Kidney epithelial cell (primary cell): ENCODE measurements at regions not wholly inside any gene's neighbourhood (a gene's known extent, or its start where the extent isn't known, plus 50 kb on each side); places are given as distances from the start of the nearest gene placed in this dataset.
"Not testable (repeated sequence)": the region's sequence is repeated elsewhere in the genome, so short reads cannot be mapped to it uniquely, and the experiment has no call there.

Experiments used
- DNase-seq: peaks from one replicate; pipeline ENCODE4 v3.0.0-alpha.2; 2010; ENCODE audit warnings: low read depth
- H3K27me3 ChIP-seq: 2 replicates; pipeline ENCODE4 v1.6.0; 2011; ENCODE audit warnings: low read length; ENCODE audit not compliant: control insufficient read depth, insufficient read depth
- H3K36me3 ChIP-seq: 2 replicates; pipeline ENCODE4 v1.5.1; 2011; ENCODE audit warnings: low read length; ENCODE audit not compliant: control insufficient read depth, insufficient read depth
- H3K4me3 ChIP-seq: 2 replicates; pipeline ENCODE4 v1.5.1; 2011; ENCODE audit warnings: low read depth, mild to moderate bottlenecking, control low read depth, low read length
- TF ChIP-seq, protein P1 (sequence below): IDR thresholded peaks from 2 replicates; pipeline ENCODE4 v1.5.1; 2011; ENCODE audit warnings: mild to moderate bottlenecking, moderate library complexity, low read length, control low read depth, inconsistent platforms; ENCODE audit not compliant: insufficient read depth, poor library complexity, severe bottlenecking

DNA sequence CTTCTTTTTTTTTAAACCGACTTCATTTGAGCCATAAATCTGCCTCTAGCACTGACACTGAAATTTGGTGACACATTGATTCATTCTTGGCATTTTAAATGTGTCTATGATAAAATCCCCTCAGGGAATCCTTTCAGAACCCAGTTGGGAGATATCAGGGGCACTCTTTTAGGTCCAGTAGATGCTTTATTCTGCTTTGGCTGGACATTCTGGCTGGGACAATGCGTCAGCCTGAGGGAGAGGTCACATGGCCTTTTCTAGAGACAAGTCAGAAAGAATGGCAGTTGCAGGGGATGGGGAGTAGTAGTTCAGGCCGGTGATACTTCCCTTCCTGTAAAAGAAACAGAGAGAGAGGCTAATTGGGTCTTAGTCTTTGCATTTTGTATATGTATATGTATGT is 63.1 kb downstream of the TRIM43 start:
- not testable (repeated sequence) for H3K36me3 ChIP-seq, H3K4me3 ChIP-seq, DNase-seq, H3K27me3 ChIP-seq

DNA sequence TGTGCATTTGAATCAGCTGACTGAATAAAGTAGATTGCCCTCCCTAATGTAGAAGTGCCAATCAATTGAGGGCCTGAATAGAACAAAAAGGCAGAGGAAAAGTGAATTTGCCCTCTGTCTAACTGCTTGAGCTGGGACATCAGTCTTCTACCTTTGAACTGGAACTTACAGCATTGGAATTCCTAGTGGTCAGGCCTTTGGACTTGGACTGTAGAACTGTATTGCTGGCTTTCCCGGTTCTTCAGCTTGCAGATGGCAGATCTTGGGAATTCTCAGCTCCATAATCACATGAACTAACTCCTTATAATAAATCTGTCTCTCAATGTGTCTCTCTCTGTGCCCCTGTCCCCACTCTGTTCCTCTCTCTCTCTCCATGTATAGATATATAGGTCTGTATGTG is 64.8 kb downstream of the TRIM43 start:
- H3K36me3 ChIP-seq, H3K4me3 ChIP-seq, H3K27me3 ChIP-seq, DNase-seq: not testable (repeated sequence)

DNA sequence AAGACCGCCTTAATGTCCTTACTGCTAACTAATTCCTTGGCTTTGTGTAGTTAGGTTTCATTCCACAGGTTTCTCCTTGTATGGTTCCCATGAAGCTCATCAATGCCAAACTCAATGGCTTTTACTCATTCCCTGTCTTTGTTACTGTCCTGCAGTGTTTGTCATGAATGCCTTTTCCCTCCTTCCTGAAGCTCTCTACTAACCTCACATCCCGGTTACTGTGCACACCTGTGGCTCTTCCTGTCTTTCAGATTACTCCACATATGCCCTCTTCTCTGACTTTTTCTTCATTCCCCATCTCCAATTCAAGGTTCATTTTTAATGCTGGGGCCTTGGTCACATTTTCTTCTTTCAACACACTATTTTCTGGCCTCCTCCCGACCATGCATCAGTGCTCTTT is 66.1 kb downstream of the TRIM43 start:
- H3K27me3 ChIP-seq, H3K4me3 ChIP-seq, DNase-seq, H3K36me3 ChIP-seq: not testable (repeated sequence)

DNA sequence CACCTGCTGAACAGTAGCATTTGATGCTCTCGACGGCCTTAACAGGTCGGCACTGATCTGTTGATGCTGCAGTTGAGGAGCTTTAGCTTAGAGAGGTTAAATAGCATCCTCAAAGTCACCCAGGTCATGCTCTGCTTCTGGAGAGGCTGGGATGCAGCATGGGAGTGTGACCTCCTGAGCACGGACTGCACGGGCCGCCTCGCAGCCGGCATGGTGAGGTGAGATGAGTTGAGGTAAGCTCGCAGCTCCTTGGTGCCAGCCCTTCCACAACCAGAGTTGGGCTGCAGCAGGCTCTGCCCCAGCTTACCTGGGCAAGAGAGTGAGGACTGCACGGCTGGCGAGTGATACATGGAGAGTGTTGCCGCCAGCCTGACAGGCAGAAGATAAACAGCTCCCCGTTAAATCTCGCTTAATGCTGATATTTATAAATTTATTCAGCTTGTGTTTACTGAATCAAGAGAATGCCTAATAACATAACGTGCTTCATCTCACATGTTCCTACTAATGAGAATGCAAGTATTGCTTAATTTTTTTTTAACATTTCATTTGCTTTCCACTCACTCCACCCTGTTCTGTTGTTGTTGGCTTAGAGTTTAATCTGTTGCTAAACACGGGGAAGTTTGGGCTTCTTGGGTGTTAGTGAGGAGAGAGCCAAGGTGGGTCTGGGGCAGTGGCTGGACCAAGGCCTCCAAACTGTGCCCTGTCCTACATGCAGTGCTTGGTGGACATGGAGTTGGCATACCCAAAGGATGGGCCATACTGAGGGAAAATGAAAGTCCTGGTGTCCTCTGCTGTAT is 69.2 kb downstream of the TRIM43 start:
- H3K4me3 ChIP-seq, DNase-seq, H3K36me3 ChIP-seq, H3K27me3 ChIP-seq: not testable (repeated sequence)

DNA sequence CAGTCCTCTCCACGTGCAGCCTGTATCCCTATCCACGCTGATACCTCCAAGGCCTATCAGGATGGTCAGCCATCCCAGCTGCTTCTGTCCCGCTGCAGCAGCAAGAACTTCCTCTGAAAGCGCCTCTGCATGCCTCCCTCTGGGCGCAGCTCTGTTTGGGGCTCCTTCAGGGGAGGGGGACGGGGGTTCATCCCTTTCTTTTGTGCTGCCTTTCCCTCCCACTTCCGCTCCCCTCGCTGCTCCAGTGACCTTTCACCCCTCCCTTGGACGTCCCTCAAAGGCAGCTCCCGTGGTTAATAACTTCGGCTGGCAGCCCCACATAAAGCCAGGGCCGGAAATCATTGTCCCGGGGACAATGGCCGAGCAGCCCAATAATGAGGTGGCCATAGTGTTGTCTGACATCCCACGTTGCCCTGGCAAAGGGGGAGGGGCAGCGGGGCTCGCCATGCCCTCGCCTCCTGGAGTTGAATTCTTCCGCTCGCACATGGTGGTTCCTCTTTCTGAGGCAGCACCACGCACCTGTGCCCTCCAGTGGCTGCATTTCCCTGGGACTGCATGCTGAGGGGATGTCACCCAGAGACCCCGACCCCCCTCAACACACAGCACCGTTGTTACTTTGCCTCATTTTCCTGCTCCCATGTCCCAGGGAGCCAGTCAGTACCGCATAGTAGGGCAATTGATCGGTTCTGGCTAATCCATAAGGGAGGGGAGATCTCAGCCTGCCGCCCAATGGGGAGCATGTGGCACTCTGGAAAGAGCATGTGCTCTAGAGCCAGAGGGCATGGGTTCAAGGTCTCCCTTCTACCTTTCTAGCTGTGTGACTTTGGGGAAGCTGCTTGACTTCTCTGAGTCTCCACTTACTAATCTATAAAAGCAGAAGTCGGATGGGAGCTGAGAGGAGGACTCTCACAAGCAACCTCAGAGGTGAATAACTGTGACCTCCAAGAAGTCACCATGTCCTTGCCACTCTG is 72.0 kb downstream of the TRIM43 start:
- not testable (repeated sequence) for H3K4me3 ChIP-seq, DNase-seq, H3K36me3 ChIP-seq, H3K27me3 ChIP-seq

DNA sequence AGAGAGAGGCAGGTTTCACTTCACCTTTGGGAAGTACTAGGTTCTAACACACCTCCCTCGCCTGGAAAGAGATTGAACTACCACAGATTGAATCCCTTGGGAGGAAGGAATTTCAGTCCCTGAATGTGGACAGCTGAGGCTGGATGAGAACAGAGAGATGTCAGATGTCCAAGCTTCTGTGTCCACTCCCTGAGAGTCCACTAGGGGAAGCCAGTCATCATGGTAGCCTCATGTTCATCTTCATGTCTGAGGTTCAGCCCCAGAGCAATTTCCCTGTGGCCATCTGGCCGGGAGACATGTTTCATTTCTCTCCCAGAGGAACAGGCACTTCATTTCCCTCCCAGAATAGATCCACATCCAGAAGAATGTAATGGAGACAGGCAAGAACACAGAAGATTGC is 74.8 kb downstream of the TRIM43 start:
- not testable (repeated sequence) for H3K36me3 ChIP-seq, H3K27me3 ChIP-seq, H3K4me3 ChIP-seq, DNase-seq

DNA sequence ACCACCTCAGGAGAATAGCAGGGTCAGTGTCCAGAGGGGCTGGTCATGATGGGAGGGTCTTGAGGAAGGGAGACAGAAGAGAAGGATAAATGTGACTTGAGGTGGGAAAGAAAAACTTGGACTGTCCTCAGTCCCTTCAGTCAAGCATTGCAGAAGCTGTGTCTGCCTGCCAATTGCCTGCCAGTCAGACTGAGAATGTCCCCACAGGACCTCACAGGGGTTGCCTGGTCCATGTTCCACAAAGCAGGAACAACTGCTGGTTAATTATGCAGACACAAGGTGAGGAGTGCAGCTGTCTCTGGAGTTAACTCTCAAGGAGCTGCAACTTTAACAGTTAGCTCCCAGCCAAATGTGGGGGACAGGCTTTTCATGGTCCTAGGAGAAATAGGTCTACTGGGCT is 75.7 kb downstream of the TRIM43 start:
- H3K4me3 ChIP-seq, result no peak overlapping the region
- H3K36me3 ChIP-seq, result no peaks in the 10 kb centered on the region
- H3K27me3 ChIP-seq, result peaks cover 7% of the 10 kb centered on the region
- TF ChIP-seq, protein P1, sequence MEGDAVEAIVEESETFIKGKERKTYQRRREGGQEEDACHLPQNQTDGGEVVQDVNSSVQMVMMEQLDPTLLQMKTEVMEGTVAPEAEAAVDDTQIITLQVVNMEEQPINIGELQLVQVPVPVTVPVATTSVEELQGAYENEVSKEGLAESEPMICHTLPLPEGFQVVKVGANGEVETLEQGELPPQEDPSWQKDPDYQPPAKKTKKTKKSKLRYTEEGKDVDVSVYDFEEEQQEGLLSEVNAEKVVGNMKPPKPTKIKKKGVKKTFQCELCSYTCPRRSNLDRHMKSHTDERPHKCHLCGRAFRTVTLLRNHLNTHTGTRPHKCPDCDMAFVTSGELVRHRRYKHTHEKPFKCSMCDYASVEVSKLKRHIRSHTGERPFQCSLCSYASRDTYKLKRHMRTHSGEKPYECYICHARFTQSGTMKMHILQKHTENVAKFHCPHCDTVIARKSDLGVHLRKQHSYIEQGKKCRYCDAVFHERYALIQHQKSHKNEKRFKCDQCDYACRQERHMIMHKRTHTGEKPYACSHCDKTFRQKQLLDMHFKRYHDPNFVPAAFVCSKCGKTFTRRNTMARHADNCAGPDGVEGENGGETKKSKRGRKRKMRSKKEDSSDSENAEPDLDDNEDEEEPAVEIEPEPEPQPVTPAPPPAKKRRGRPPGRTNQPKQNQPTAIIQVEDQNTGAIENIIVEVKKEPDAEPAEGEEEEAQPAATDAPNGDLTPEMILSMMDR, result no peak
- DNase-seq, result no peak

DNA sequence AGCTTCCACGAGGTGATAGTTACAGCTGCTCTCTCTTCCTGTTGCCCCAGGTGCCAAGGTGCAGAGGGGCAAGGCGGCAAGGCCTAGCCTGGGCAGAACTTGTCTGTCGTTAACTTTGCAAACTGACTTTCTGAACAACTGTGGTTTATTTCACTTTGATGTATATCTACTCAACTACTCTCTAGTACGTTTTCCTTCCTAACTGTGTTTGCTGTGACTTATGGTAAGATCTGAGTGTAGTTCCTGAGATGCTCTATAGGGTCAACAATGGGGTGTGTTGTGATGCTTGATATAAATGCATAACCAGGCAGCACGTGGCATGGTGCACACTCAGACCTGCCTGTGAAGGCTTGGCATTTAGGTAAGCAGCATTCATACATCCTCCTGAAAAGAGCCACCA is 77.1 kb downstream of the TRIM43 start:
- not testable (repeated sequence) for H3K36me3 ChIP-seq, DNase-seq, H3K4me3 ChIP-seq, H3K27me3 ChIP-seq

DNA sequence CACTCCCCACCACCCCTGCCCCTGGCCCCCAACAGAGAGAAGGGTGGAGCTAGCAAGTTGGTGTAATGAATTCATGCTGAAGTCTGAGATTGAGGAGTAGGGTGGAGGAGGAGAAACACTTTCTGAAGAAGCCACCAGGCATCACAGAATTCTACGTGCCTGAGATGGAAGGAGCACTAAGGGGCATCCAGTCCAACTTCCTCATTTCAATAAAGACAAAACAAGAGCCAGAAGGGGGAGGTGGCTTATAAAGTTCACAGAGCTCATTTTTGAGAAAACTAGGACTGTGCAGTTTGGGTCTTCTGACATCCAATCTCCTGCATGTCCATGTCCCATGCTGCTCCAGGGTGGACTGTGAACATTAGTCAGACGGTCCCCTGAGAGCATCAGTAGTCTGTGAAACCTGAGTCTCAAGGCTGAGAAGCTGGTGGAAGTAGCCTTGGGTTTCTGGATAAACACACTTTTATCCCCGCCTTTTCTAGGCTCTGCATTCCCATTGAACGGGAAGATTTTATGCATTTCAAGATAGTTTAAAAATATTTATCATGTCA is 77.7 kb downstream of the TRIM43 start:
- no peak for DNase-seq
- Histone ChIP-seq H3K27me3 (peaks cover 4% of the 10 kb centered on the region), H3K4me3 (no peak overlapping the region), H3K36me3 (no peaks in the 10 kb centered on the region)
- TF ChIP-seq, protein P1, result no peak
